Fibroblast of skin of back (primary cell): ENCODE measurements at regions not wholly inside any gene's neighbourhood (a gene's known extent, or its start where the extent isn't known, plus 50 kb on each side); places are given as distances from the start of the nearest gene placed in this dataset.
"Not testable (repeated sequence)": the region's sequence is repeated elsewhere in the genome, so short reads cannot be mapped to it uniquely, and the experiment has no call there.

Experiments used
- DNase-seq: peaks from one replicate; pipeline ENCODE4 v3.0.0-alpha.2; 2013

DNA sequence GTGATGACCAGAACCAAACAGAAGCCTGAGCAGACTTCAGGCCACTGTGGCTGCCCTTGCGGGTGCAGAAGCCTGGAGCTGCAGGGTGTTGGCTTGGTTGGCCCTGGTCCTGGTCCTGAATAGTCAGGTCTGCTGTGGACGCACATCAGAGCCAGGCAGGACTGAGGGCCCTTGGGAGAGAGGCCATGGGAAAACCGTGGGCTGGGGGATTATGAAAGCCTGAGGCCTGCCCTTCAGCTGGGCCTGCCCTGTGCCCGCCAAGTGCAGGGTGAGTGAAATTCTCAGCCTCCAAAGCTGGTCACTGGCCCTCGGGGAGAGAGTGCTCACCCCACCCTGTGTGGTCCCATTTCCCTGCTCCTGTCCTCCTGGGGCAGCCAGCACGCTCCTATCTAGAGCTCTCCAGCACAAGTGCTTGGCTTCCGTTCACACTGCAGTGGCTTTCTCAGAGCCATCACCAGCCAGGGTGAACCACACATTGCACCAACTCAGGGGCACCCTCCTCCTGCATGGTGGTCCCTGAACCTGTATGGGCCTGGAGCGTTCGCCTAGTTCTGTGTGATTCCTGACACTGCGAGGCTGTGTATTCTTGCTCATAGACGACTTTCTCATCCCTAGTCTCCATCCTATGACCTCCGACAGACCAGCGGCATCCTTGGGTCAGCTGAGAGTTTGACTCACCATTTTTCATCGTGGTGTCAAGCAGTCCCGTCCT lies 146.1 kb downstream of the TTLL2 start:
- no peak for DNase-seq

DNA sequence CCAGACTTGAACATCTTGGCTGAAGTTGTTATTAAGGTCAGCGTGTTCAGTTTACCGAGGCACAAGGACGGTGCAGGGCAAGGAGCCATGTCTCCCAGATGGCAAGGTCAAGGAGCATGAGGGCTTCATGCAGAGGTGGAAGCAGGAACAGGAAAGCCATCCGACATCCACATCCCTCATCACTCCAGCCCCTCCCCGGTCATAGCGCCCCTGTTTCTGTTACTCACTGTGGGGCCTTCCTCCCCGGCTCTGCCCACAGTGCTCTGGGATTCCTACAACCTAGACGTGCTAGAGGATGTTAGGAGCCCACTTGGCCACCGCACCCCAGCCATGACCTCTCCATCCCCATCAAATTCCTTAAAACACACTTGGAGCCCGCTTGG lies 146.7 kb downstream of the TTLL2 start:
- no peak for DNase-seq

DNA sequence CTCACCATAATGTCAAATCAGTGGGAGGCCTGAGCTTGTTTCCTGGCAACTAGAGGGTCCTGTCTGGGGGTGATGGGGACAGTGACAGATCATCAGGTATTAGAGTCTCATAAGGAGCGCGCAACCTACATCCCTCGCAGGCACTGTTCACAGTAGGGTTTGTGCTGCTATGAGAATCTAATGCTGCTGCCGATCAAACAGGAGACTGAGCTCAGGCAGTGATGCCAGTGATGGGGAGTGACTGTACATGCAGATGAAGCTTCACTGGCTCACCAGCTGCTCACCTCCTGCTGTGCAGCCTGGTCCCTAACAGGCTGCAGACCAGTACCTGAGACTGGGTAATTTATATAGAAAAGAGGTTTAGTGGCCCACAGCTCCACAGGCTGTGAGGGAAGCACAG lies 147.3 kb downstream of the TTLL2 start:
- no peak for DNase-seq

DNA sequence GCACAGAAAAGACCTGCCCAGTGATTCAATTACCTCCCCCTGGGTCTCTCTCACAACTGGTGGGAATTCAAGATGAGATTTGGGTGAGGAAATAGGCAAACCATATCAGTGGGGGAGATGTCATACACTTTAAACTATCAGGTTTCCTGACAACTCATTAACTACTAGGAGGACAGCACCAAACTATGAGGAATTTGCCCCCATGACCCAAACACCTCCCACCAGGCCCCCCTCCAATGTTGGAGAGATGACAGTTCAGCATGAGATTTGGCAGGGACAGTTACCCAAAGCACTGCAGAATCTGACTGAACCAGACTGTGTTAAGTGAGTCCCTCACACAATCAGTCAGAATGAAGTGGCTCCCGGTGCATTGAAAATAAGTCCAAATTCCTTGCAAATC lies 148.0 kb downstream of the TTLL2 start:
- DNase-seq = no peak

DNA sequence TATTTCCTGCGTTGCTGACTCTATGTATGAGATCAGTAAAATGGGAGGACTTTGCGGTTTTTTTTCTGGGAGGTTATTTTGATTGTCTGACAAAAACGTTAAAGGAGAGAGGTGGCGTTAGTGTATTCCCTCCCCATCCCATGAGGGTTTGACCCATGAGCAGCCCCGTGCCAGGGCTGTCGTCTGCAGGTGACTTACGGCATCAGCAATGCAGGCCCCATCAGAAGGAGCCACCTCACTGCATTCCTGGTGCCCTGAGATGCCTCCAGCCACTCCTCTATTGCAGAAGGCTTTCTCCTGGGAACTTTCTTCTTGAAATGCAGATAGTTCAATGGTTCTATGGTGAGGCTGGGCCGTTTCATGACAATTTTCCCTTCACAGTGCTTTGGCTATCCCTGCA lies 149.3 kb downstream of the TTLL2 start:
- DNase-seq = no peak

DNA sequence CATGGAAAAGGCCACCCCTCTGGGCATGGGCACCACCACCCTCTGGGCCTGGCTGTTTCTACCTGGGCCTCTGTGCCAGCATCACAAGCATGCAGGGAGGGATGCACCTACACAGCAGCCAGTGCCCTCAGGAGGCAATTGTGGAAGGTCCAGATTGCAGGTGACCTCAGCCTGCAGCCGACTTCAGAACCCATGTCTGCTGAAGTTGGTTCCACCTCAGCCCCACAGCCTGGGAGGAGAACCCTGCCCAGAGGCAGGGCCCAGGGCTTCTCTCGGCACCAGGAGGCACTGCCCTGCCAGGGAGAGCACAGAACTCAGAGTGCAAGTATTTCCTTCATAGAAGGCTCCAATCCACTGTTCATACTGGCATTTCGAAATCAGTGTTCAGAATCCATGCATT lies 149.8 kb downstream of the TTLL2 start:
- no peak for DNase-seq

DNA sequence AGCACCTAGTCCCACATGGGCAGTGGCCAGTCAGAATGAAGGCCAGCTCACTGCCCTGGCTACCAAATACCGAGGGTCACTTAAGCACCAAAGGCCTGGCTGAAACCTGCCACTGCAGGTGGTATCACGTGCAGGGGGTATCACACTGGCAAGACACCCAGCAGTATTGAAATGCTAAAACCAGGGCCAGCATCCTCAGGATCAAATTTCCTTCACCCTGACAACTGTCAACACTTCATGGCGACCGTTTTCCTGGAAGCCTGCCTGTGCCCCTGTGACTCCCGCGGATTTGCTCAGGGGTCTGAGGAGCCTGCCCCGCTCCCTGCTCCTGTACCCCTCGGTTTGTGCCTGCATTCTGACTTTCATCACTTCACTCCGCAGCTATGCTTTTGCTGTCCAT lies 151.1 kb downstream of the TTLL2 start:
- no peak for DNase-seq

DNA sequence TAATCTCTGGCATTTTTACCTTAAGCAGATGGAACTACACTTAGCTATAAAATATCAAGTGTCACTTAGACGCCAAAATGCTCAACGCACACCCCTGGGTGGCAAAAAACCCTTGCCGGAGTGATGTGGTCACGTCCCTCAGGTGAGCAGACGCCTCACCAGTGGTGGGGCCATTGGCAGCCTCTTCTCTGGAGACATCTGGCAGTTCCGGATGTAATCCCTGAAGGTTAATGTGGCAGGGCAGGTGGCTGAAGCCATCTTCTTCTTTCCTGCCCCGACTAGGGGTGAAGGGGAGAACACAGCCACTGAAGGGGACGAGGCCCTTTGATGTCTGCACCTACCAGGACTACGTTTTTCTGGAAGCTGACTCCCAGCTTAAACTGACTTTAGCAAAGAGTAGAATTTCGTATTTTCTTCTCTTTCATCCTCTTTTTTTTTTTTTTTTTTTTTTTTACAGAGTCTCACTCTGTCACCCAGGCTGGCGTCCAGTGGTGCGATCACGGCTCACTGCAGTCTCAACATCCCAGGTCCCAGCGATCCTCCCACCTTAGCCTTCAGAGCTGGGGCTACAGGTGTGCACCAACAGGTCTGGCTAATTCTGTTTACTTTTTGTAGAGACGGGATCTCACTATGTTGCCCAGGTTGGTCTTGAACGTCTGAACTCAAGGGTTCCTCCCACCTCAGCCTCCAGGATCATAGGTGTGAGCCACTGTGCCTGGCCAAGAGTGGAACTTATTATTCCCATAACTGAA lies 152.1 kb downstream of the TTLL2 start:
- DNase-seq = no peak

DNA sequence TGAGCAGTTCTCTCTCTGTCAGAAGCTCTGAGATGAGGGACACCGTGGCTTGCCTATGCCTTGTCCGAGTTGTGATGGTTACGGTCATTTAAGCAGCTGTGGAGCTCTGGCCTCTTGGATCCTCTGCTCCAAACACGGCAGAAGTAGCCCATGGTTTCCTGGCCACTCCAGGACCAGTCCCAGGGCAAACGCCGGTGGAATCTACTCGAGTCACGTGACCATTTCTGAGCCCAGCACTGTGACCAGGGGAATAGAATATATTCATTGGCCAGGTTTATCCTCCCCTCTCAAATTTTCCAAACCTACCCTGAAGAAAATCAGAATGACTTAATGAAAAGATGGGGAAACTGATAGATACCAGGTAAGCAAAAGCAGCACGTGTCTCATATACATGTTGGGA lies 152.8 kb downstream of the TTLL2 start:
- no peak for DNase-seq

DNA sequence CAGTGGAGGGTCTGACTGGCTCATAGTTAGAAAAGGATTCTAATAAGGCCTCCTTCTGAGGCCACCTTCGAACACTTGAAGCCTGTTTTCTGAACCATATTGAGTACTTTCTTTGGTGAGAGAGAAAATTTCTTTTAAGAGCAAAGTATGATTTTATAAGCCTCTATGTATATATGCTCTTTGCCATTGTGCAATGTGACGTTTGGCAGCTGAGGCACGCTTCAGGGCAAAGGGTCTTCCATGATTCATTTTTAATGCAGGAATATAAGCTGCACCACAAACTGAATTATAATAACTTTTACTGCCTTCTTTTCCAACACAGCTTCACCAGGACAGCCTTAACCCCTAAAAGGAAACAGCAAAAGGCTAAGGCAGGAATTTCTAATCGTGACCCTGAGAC lies 154.4 kb downstream of the TTLL2 start:
- DNase-seq = no peak

DNA sequence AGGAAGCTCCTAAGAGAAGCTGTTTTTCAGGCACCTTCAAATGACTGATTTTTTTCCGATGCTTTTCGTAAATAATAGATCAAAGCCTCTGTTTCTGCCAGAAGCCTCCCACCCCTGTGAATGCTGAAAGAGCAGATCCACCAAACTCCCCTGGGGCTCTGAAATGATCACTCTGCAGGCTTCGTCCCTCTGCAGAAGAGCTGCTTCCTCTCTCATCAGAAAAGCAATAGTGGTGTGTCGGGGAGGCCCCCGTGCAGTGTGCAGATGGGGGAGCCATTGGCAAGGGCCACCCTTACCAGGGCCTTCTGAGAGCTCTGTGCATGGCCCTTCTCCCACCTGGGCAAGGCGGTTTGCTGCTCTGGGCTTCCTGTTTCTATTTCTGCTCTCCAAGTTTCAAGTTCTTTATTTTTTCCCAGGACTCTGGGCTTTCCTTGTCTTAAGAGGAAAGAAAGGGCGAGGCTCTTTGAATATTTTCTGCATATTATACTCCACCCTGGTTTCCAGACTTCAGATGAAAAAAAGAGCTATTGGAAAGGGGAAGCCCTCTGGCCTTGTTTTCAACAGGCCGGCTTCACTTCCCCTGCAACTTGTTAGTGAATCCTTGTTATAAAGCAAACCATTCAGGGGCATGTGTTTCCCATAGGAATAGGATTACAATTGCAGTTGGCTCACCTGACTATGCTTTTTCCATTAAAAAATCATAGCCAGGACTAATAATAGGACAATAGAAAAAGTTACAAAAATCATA lies 155.2 kb downstream of the TTLL2 start:
- DNase-seq = no peak

DNA sequence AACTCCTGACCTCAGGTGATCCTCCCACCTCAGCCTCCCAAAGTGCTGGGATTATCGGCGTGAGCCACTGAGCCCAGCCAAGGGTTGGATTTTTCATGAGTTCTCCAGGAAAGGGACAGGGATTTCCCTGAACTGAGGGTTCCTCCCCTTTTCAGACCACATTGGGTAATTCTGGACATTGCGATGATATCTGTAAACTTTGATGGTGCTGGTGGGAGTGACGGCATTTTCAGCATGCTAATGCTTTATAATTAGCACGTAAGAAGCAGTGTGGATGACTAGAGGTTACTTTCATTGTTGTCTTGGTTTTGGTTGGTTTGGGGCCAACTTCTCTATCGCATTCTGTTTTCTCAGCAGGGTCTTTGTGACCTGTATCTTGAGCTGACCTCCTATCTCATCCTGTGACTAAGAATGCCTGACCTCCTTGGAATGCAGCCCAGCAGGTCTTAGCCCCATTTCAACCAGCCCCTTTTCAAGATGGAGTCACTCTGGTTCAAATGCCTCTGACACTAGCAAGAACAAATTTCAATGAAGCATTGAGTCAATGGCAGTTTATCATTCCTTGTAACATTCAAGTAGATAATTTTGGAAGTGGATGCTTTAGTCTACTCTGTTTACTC lies 156.5 kb downstream of the TTLL2 start:
- DNase-seq = no peak

DNA sequence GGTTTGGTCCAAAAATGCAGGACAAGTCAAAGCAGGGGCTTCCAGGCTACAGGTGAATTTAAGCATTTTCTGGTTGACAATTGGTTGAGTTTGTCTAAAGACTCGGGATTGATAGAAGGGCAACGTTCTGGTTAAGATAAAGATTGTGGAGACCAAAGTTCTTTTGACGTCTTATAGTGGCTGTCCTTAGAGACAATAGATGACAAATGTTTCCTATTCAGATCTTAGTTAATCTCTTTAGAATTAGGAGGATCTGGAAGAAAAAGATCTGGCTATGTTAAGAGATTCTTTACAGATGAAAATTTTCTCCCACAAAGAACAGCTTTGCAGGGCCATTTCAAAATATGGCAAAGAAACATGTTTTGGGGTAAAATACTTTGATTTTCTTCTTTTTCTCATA lies 157.9 kb downstream of the TTLL2 start:
- DNase-seq = not testable (repeated sequence)

DNA sequence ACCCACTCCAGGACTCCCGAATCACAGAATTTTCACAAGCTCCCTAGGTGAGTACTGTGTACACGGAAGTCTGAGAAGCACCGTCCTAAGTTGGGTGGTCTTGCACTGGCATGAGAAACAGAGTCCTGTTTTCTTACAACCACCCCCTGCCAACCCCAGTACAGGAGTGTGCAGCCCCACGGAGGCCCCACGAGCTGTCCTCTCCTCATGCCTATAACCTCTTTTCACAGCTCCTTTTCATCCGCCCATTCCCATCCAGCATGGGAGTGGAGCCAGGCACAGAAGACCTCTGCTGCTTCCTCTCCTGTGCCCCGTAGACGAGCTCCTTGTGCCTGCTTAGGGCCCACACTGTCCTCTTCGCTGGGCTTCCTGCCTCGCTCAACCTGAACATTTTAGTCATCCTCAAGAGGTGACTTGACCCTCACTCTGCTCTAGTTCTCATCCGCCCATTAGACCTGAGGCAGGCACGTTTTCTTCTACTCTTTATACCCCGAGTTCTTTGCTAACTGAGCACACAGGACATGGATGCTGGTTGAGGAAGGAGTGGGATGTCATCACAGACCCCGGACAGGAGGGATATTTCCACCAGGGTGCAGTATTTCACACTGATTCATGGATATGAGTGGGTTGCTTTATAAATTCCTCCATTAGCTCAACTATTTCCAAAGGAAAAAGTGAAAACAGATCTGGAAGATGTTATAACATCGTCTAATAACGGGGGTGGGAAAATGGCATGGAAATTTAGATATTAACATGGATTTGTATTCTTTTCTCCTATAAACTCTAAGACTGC lies 160.5 kb downstream of the TTLL2 start:
- DNase-seq = peak; percentile 27

DNA sequence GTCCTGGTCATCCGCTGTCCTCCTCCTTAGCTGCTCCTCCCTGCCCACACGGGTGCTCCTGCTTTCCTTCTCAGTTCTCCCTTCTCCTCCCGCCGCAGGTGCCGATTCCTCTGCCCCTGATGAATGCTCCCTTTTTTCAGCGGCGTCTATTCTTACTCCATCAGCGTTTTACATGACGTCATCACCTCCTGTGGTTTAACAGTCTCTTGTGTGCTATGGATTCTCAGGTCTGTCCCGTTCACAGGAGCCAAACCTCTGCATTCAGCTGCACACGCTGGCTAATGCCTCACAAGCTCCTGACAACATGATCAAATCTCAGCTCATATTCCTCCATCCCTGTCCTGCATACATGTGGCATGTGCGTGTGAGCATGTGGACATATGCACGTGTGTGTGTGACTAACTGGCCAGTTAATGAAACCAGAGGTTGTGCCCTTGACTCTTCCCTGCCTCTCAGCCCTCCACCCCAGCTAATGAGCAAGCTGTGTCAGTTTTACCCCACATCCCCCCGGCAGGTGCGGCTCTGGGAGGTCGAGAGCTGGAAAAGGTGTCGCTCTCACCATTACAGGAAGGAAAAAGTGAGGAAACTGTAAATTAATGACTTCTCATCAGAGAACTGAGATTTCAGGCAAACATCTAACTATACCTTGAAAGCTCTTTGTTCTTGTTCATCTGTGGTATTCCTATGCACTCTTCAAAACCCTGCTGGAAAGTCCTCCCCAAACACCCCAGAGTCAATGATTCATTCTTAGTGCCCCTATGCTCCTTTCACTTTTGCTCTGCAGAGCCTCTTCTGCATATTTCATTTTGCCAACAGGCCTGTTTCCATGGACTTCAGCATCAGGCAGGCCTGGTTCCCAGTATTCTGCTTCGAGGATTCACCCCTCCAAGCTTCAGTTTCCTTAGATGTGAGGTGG lies 163.1 kb downstream of the TTLL2 start:
- DNase-seq = no peak

DNA sequence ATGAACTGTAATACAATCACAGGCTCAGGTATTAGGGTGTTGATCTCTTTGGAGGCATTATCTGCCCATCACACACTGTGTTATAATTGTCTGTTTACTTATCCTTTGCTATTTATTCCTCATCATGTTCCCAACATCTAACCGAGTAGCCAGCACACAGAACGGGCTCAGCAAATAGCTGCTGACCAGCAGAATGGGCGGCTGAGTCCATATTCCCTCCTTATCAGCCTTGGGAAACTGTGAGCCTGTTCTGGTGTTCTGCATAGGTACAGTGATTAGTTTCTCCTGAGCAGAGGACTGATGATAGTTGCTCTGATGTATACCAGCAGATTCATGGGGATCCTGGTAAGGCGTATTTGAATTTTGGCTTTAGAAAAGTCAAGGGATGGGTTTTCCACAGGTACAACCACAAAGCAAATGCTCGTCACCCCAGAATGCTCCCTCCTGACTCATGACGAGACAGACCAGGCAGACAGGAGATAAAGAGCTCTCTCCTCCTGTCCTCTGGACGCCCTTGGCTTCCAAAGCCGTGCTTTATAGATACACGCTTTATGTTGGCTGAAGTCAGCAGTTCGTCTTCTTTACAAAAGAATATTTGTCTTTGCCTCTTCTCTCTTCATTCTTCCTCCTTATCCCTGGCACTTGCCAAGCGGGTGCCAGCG lies 166.7 kb downstream of the TTLL2 start:
- no peak for DNase-seq

DNA sequence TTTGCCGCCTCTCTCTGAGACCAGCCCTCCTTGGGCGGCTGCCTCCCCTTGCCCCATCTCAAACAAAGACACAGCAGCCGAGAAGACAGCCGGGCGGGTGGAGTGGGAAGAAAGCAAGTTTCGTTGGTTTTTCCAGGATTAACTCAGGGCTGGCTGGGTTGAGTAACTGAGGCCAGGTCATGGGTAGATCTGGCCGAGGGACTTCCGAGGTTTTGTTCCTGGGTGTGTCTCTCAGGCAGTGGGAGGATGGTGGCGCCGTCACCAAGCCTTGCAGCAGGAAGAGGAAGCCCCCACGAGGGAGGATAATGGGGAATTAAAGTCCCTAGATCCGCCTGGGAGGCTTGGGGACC lies 167.2 kb downstream of the TTLL2 start:
- no peak for DNase-seq

DNA sequence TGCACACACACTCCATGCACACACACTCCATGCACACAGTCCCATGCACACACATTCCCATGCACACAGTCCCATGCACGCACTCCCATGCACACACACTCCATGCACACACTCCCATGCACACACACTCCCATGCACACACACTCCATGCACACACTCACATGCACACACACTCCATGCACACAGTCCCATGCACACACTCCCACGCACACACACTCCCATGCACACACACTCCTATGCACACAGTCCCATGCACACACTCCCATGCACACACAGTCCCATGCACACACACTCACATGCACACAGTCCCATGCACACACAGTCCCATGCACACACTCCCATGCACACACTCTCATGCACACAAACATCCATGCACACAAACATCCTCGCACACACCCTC lies 168.4 kb downstream of the TTLL2 start:
- no peak for DNase-seq

DNA sequence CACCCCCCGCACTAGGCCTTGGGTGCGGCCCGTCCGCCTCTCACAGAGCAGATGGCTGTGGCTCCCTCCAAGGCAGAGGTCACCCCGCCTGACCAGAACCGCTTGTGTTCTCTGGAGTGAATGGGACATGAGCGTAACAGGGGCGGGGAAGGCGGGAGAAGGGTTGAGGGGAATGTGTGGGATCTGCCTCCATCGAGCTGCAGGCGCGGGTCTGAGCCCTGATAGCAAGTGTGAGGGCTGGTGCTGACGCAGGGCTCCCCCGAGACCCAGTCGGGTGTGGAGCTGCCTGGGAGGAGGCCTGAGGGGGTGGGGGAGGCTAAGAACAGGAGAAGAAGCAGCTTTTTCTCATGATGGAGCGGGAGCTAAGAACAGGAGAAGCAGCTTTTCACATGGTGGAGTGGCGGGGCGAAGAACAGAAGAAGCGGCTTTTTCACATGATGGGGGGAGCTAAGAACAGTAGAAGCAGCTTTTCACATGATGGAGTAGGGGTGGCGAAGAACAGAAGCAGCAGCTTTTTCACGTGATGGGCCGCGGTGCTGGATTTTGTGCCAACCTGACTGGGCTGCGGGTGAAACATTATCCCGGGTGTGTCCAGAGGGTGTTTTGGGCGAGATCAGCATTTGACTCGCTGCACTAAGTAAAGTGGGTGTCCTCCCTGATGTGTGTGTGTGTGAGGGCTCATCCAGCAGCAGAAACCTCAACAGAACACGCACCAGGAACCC lies 169.3 kb downstream of the TTLL2 start:
- DNase-seq = peak; percentile 11
